ENCODE measurements at regions not wholly inside any gene's neighbourhood (a gene's known extent, or its start where the extent isn't known, plus 50 kb on each side); places are given as distances from the start of the nearest gene placed in this dataset.

DNA sequence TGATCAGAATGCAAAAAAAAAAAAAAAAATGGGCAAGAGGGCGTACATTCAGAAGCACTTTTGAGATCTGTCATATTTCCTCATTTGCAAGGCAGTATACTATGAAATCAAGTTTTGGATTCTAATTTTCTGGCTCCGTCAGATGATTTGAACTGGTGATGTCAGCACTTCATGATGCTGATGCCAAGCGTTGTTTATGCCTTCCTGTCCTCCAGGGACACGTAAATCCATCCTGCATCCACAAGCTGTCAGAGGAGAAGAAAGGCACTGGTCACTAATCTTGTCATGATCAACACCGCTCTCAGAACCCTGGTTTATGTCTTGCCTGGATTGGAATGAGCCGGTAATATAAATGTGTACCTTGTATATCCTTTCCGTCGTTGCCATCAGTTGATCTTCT is 152.1 kb upstream of the EPHA3 start:
- no peaks in the 10 kb centered on the region for H3K36me3 ChIP-seq (ENCODE audit: control insufficient read depth, insufficient read depth, low read length)
- no peak overlapping the region for H3K27ac ChIP-seq (ENCODE audit: insufficient read depth, low read length)
- H3K9me3 ChIP-seq (ENCODE audit: control insufficient read depth, insufficient read depth, low read depth, low read length) = no peaks in the 10 kb centered on the region
- H3K4me1 ChIP-seq (ENCODE audit: control insufficient read depth, extremely low read depth, insufficient read depth, low read length) = peaks cover 7% of the 10 kb centered on the region
- H3K4me2 ChIP-seq (ENCODE audit: extremely low read depth, insufficient read depth, low read length) = no peak overlapping the region
- H3K27me3 ChIP-seq (ENCODE audit: control insufficient read depth, insufficient read depth, low read length) = no peaks in the 10 kb centered on the region
- no peak overlapping the region for H2AFZ ChIP-seq (ENCODE audit: low read length)
- no peak overlapping the region for H3K4me3 ChIP-seq (replicated peaks in 1 of 4; ENCODE audit: control extremely low read depth in 1 of 4, insufficient read depth in 1 of 4, low read depth in 3 of 4, low read length in 4 of 4)
- H3K79me2 ChIP-seq (ENCODE audit: control insufficient read depth, insufficient read depth, low read length) = no peaks in the 10 kb centered on the region
- H3K9ac ChIP-seq (ENCODE audit: insufficient read depth, low read length) = no peak overlapping the region
- H4K20me1 ChIP-seq (ENCODE audit: control insufficient read depth, extremely low read depth, insufficient read depth, low read length) = no peaks in the 10 kb centered on the region
- no peak for DNase-seq (ENCODE audit: low read depth in 2 of 2)
- no peak for TF ChIP-seq CTCF (conservative IDR thresholded peaks at IDR 0.05 in 1 of 2, IDR thresholded peaks at IDR 0.05 in 1 of 2; ENCODE audit: low read depth in 1 of 2, low read length in 2 of 2)
- TF ChIP-seq EZH2 (IDR thresholded peaks at IDR 0.05; ENCODE audit: low read length, missing control alignments) = no peak

DNA sequence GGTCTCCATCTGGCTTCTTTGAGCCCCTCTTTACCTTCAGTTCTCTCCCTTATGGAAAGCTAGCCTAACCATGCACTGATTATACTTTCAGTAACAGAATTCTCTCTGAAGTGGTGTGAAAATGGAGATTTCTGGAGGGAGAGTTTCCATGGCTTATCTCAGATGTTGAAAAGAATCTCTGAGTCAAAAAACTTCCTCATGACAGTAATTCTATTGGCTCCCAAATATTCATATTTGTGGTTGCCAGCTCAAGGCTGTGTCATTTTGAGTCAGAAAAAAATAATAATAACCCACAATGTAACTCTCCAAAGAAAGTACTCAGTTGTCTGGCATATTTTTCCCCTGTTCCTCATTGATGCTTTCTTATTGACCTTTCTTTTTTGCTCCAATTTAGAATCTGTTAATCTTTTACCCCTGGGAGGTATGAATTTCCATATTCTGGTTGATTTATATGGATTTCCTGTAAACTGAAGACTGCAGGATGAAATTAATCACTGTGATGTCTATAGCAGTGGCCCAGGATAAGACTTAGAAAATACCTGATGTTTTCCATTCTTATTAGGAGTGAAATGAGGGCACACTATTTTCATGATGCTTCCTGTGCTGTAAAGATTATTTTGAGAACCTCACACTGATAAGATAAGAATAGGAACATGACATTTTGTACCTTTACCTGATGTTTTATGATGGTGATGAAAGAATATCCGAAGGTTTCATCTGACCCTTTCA is 149.5 kb upstream of the EPHA3 start:
- DNase-seq (ENCODE audit: low read depth in 2 of 2) = peak; percentile 76 to 94
- H4K20me1 ChIP-seq (ENCODE audit: control insufficient read depth, extremely low read depth, insufficient read depth, low read length) = no peaks in the 10 kb centered on the region
- no peaks in the 10 kb centered on the region for H3K36me3 ChIP-seq (ENCODE audit: control insufficient read depth, insufficient read depth, low read length)
- H3K27ac ChIP-seq (ENCODE audit: insufficient read depth, low read length) = peak overlapping the region; percentile 75
- no peak for TF ChIP-seq EZH2 (IDR thresholded peaks at IDR 0.05; ENCODE audit: low read length, missing control alignments)
- no peak for TF ChIP-seq CTCF (conservative IDR thresholded peaks at IDR 0.05 in 1 of 2, IDR thresholded peaks at IDR 0.05 in 1 of 2; ENCODE audit: low read depth in 1 of 2, low read length in 2 of 2)
- no peaks in the 10 kb centered on the region for H3K27me3 ChIP-seq (ENCODE audit: control insufficient read depth, insufficient read depth, low read length)
- H3K4me2 ChIP-seq (ENCODE audit: extremely low read depth, insufficient read depth, low read length) = peak overlapping the region; percentile 72
- no peak overlapping the region for H3K9ac ChIP-seq (ENCODE audit: insufficient read depth, low read length)
- H3K4me3 ChIP-seq (replicated peaks in 1 of 4; ENCODE audit: control extremely low read depth in 1 of 4, insufficient read depth in 1 of 4, low read depth in 3 of 4, low read length in 4 of 4) = no peak overlapping the region
- H3K9me3 ChIP-seq (ENCODE audit: control insufficient read depth, insufficient read depth, low read depth, low read length) = no peaks in the 10 kb centered on the region
- H3K4me1 ChIP-seq (ENCODE audit: control insufficient read depth, extremely low read depth, insufficient read depth, low read length) = peaks cover 7% of the 10 kb centered on the region
- peak overlapping the region; percentile 84 for H2AFZ ChIP-seq (ENCODE audit: low read length)
- H3K79me2 ChIP-seq (ENCODE audit: control insufficient read depth, insufficient read depth, low read length) = no peaks in the 10 kb centered on the region

DNA sequence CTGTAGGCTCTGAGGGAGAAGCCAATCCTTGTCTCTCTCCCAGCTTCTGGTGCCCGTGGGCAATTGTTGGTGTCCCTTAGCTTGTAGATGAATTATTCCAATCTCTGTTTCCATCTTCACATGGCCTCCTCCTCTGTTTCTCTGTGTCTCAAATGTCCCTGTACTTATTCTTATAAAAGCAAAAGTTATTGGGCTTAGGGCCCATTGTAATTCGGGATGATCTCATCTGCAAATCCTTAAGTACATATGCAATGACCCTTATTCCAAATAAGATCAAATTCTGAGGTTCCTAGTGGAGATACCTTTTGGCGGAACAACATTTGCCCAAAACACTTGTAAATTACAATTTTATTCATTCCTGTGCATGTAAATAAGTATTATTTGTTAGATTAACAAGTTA is 147.4 kb upstream of the EPHA3 start:
- Histone ChIP-seq H3K9ac (ENCODE audit: insufficient read depth, low read length) (no peak overlapping the region), H3K9me3 (ENCODE audit: control insufficient read depth, insufficient read depth, low read depth, low read length) (no peaks in the 10 kb centered on the region), H4K20me1 (ENCODE audit: control insufficient read depth, extremely low read depth, insufficient read depth, low read length) (no peaks in the 10 kb centered on the region), H3K36me3 (ENCODE audit: control insufficient read depth, insufficient read depth, low read length) (no peaks in the 10 kb centered on the region), H3K27me3 (ENCODE audit: control insufficient read depth, insufficient read depth, low read length) (no peaks in the 10 kb centered on the region), H3K4me1 (ENCODE audit: control insufficient read depth, extremely low read depth, insufficient read depth, low read length) (peaks cover 7% of the 10 kb centered on the region), H3K27ac (ENCODE audit: insufficient read depth, low read length) (no peak overlapping the region), H3K79me2 (ENCODE audit: control insufficient read depth, insufficient read depth, low read length) (no peaks in the 10 kb centered on the region), H3K4me2 (ENCODE audit: extremely low read depth, insufficient read depth, low read length) (no peak overlapping the region), H2AFZ (ENCODE audit: low read length) (no peak overlapping the region), H3K4me3 (replicated peaks in 1 of 4; ENCODE audit: control extremely low read depth in 1 of 4, insufficient read depth in 1 of 4, low read depth in 3 of 4, low read length in 4 of 4) (no peak overlapping the region)
- no peak for TF ChIP-seq CTCF (conservative IDR thresholded peaks at IDR 0.05 in 1 of 2, IDR thresholded peaks at IDR 0.05 in 1 of 2; ENCODE audit: low read depth in 1 of 2, low read length in 2 of 2)
- TF ChIP-seq EZH2 (IDR thresholded peaks at IDR 0.05; ENCODE audit: low read length, missing control alignments) = no peak
- DNase-seq (ENCODE audit: low read depth in 2 of 2) = no peak
